ENCODE measurements at regions not wholly inside any gene's neighbourhood (a gene's known extent, or its start where the extent isn't known, plus 50 kb on each side); places are given as distances from the start of the nearest gene placed in this dataset.

DNA sequence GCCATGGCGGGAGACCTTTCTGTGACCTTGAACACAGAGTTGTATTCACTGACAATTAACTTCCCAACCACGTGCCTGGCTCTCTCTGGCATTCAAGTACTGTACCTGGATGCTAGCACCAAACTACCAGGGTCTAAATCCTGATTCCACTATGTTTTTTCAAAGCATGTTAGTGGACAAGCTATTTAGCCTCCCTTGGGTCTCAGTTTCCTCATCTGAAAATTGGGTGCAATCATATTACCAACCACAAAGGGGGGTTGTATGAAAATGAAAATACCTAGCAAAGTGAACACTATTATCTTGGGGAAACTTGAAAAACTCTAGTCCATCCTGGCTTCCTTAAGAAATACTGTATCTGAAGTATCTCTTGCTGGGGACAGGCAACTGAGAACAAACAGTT lies 308.7 kb upstream of the SGK1 start:
- Histone ChIP-seq H3K9me1 (replicated peaks; ENCODE audit: control insufficient read depth, extremely low read depth, insufficient read depth, low read length) (no peaks in the 10 kb centered on the region), H3K9ac (replicated peaks; ENCODE audit: extremely low read depth, insufficient read depth, low read length) (no peak overlapping the region), H3K27ac (ENCODE audit: insufficient read depth, low read depth, low read length) (no peak overlapping the region), H3K36me3 (ENCODE audit: control insufficient read depth in 2 of 2, extremely low read depth in 1 of 2, insufficient read depth in 2 of 2, low read length in 2 of 2) (no peaks in the 10 kb centered on the region), H3K27me3 (ENCODE audit: control insufficient read depth in 2 of 2, insufficient read depth in 2 of 2, low read length in 2 of 2) (no peaks in the 10 kb centered on the region), H3K79me2 (ENCODE audit: control insufficient read depth, insufficient read depth, low read length) (no peaks in the 10 kb centered on the region), H4K20me1 (replicated peaks; ENCODE audit: control insufficient read depth, extremely low read depth, insufficient read depth, low read length) (no peaks in the 10 kb centered on the region), H3K4me3 (replicated peaks in 1 of 3; ENCODE audit: insufficient read depth in 1 of 3, low read depth in 1 of 3, low read length in 3 of 3) (no peak overlapping the region), H3K4me1 (ENCODE audit: control insufficient read depth, extremely low read depth, insufficient read depth, low read length) (no peaks in the 10 kb centered on the region), H3K9me3 (replicated peaks; ENCODE audit: control insufficient read depth, insufficient read depth, low read length) (no peaks in the 10 kb centered on the region), H2AFZ (ENCODE audit: low read depth, low read length) (no peak overlapping the region), H3K4me2 (ENCODE audit: insufficient read depth, low read length) (no peak overlapping the region)
- FAIRE-seq, result no peak
- no peak for DNase-seq (ENCODE audit: low read depth, low spot score)
- ChIA-PET POLR2A (no interaction called here), CTCF (no interaction called here)
- dilution Hi-C loops (cut with MboI; ENCODE audit: extremely low pct_ligation_motif_present, low sequenced_read_pairs) (no loop called here), intact Hi-C loops (cut with micrococcal nuclease) (no loop called here)
- TF ChIP-seq, protein P1, sequence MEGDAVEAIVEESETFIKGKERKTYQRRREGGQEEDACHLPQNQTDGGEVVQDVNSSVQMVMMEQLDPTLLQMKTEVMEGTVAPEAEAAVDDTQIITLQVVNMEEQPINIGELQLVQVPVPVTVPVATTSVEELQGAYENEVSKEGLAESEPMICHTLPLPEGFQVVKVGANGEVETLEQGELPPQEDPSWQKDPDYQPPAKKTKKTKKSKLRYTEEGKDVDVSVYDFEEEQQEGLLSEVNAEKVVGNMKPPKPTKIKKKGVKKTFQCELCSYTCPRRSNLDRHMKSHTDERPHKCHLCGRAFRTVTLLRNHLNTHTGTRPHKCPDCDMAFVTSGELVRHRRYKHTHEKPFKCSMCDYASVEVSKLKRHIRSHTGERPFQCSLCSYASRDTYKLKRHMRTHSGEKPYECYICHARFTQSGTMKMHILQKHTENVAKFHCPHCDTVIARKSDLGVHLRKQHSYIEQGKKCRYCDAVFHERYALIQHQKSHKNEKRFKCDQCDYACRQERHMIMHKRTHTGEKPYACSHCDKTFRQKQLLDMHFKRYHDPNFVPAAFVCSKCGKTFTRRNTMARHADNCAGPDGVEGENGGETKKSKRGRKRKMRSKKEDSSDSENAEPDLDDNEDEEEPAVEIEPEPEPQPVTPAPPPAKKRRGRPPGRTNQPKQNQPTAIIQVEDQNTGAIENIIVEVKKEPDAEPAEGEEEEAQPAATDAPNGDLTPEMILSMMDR (IDR thresholded peaks at IDR 0.05; ENCODE audit: extremely low read depth in 1 of 2, insufficient read depth in 1 of 2, low read depth in 1 of 2, low read length in 2 of 2), result no peak
- TF ChIP-seq EZH2 (IDR thresholded peaks at IDR 0.05; ENCODE audit: borderline replicate concordance, low read depth, low read length, severe bottlenecking), result no peak
- TF ChIP-seq POLR2A (IDR thresholded peaks at IDR 0.05; ENCODE audit: low read depth, low read length), result no peak
- no peak for TF ChIP-seq POLR2AphosphoS5 (IDR thresholded peaks at IDR 0.05; ENCODE audit: insufficient read depth, low read depth, low read length)
- TF ChIP-seq, protein P2, sequence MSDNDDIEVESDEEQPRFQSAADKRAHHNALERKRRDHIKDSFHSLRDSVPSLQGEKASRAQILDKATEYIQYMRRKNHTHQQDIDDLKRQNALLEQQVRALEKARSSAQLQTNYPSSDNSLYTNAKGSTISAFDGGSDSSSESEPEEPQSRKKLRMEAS (IDR thresholded peaks at IDR 0.05; ENCODE audit: insufficient read depth, insufficient read length), result no peak
- TF ChIP-seq GATA2 (IDR thresholded peaks at IDR 0.05; ENCODE audit: insufficient read depth, insufficient read length, low read depth, low read length), result no peak
- no peak for TF ChIP-seq JUN (IDR thresholded peaks at IDR 0.05; ENCODE audit: borderline replicate concordance, insufficient read depth, insufficient read length, low read depth)
- no peak for TF ChIP-seq MYC (IDR thresholded peaks at IDR 0.05; ENCODE audit: low read depth, low read length)
- TF ChIP-seq FOS (IDR thresholded peaks at IDR 0.05; ENCODE audit: borderline replicate concordance, insufficient read depth, low read length), result no peak
- no TSS peak for BruUV-seq (replicated peaks)

Measured in endothelial cell of umbilical vein (primary cell).